GM23338 (cell line): ENCODE measurements at regions not wholly inside any gene's neighbourhood (a gene's known extent, or its start where the extent isn't known, plus 50 kb on each side); places are given as distances from the start of the nearest gene placed in this dataset.

Source experiments
- ATAC-seq: fragments of 200-7000 bp; cut with Tn5 transposase; 3 replicates; pipeline ENCODE4 v1.9.1; 2020
- DNase-seq: peaks from one replicate; pipeline ENCODE4 v3.0.0-alpha.2; 2015; ENCODE audit warnings: low spot score
- H2AFZ ChIP-seq: fragments of 200-600 bp; sonication (generic); 2 replicates; pipeline ENCODE4 v1.8.0; 2016; ENCODE audit warnings: antibody characterized with exemption, mild to moderate bottlenecking, moderate library complexity
- H3F3A ChIP-seq: fragments of 200-600 bp; sonication (generic); replicated peaks from 2 replicates; pipeline ENCODE4 v1.8.0; 2017; ENCODE audit warnings: antibody characterized with exemption, mixed run types, low read depth
- H3K27ac ChIP-seq: fragments of 200-600 bp; sonication (generic); 2 replicates; pipeline ENCODE4 v1.6.1; 2016; ENCODE audit warnings: low read depth
- H3K27me3 ChIP-seq: fragments of 200-600 bp; sonication (generic); 2 replicates; pipeline ENCODE4 v1.8.0; 2016; ENCODE audit warnings: mild to moderate bottlenecking, mixed run types, moderate library complexity; ENCODE audit not compliant: insufficient read depth
- H3K36me3 ChIP-seq: fragments of 200-600 bp; sonication (generic); 2 replicates; pipeline ENCODE4 v1.8.0; 2016; ENCODE audit warnings: mild to moderate bottlenecking; ENCODE audit not compliant: insufficient read depth
- H3K4me1 ChIP-seq: fragments of 200-600 bp; sonication (generic); 2 replicates; pipeline ENCODE4 v1.8.0; 2016; ENCODE audit warnings: mild to moderate bottlenecking, moderate library complexity; ENCODE audit not compliant: insufficient read depth
- H3K4me2 ChIP-seq: fragments of 200-600 bp; sonication (generic); 2 replicates; pipeline ENCODE4 v1.7.1; 2017; ENCODE audit warnings: mixed run types
- H3K4me3 ChIP-seq: fragments of 200-600 bp; sonication (generic); 2 replicates; pipeline ENCODE4 v1.6.1; 2016; ENCODE audit warnings: mixed run types
- H3K79me2 ChIP-seq: fragments of 200-600 bp; sonication (generic); replicated peaks from 2 replicates; pipeline ENCODE4 v1.8.0; 2017; ENCODE audit warnings: mild to moderate bottlenecking; ENCODE audit not compliant: insufficient read depth
- H3K9me2 ChIP-seq: fragments of 200-600 bp; sonication (generic); 2 replicates; pipeline ENCODE4 v1.8.0; 2017; ENCODE audit not compliant: insufficient read depth
- H4K20me1 ChIP-seq: fragments of 200-600 bp; sonication (generic); replicated peaks from 2 replicates; pipeline ENCODE4 v1.8.0; 2017; ENCODE audit warnings: mild to moderate bottlenecking; ENCODE audit not compliant: insufficient read depth
- H3K27ac Mint-ChIP-seq: 2 replicates; pipeline ENCODE4 v1.8.0; 2020; ENCODE audit warnings: inconsistent platforms, mild to moderate bottlenecking, moderate library complexity, mixed read lengths
- H3K27me3 Mint-ChIP-seq: 3 replicates; pipeline ENCODE4 v1.8.0; 2022; ENCODE audit warnings: low read depth, mild to moderate bottlenecking, moderate library complexity, mixed read lengths, inconsistent platforms; ENCODE audit not compliant: insufficient read depth, poor library complexity
- H3K36me3 Mint-ChIP-seq: 3 replicates; pipeline ENCODE4 v1.8.0; 2021; ENCODE audit warnings: low read depth, mild to moderate bottlenecking, inconsistent platforms, moderate library complexity, mixed read lengths
- H3K4me1 Mint-ChIP-seq: 3 replicates; pipeline ENCODE4 v1.8.0; 2020; ENCODE audit warnings: mild to moderate bottlenecking, inconsistent platforms, mixed read lengths
- H3K4me3 Mint-ChIP-seq: 3 replicates; pipeline ENCODE4 v1.8.0; 2021; ENCODE audit warnings: moderate library complexity, mild to moderate bottlenecking, inconsistent platforms, mixed read lengths
- H3K9me3 Mint-ChIP-seq: 3 replicates; pipeline ENCODE4 v1.8.0; 2020; ENCODE audit warnings: moderate library complexity, mild to moderate bottlenecking, inconsistent platforms, mixed read lengths
- CTCF ChIP-seq, 2 experiments: fragments of 200-600 bp in 1 of 2; sonication (generic) in 1 of 2; conservative IDR thresholded peaks; 2 replicates each; pipeline versions ENCODE4 v1.5.1 to v1.6.1; 2016 to 2017; ENCODE audit warnings: antibody characterized with exemption in 2 of 2, low read depth in 2 of 2, mild to moderate bottlenecking in 2 of 2, moderate library complexity in 1 of 2
- EZH2phosphoT487 ChIP-seq: fragments of 200-600 bp; sonication (generic); IDR thresholded peaks from one replicate; pipeline ENCODE4 v1.8.1; 2018; ENCODE audit warnings: antibody characterized with exemption; ENCODE audit not compliant: unreplicated experiment
- POLR2AphosphoS5 ChIP-seq: IDR thresholded peaks from 2 replicates; pipeline ENCODE4 v1.6.1; 2016; ENCODE audit warnings: antibody characterized with exemption, low read depth
- STAT1 ChIP-seq: IDR thresholded peaks from one replicate; pipeline ENCODE4 v1.6.1; 2016; ENCODE audit warnings: antibody characterized with exemption; ENCODE audit not compliant: unreplicated experiment
- ZNF114 ChIP-seq: fragments of 250-450 bp; sonication (Bioruptor Pico); IDR thresholded peaks from 2 replicates; pipeline ENCODE4 v1.5.0; 2020; ENCODE audit warnings: mild to moderate bottlenecking, moderate library complexity
- ZNF331 ChIP-seq: fragments of 250-450 bp; sonication (Bioruptor Pico); IDR thresholded peaks from 2 replicates; pipeline ENCODE4 v1.5.0; 2020; ENCODE audit warnings: low read depth, mild to moderate bottlenecking, moderate library complexity
- TF ChIP-seq, protein P1 (sequence below): fragments of 250-450 bp; sonication (Bioruptor Pico); IDR thresholded peaks from 2 replicates; pipeline ENCODE4 v1.5.0; 2020; ENCODE audit warnings: mild to moderate bottlenecking, moderate library complexity

- Mint-ChIP-seq H3K9me3 (no peaks in the 10 kb centered on the region), H3K27me3 (no peaks in the 10 kb centered on the region), H3K4me3 (no peak overlapping the region), H3K4me1 (no peaks in the 10 kb centered on the region), H3K27ac (no peak overlapping the region), H3K36me3 (no peaks in the 10 kb centered on the region)
- no peaks in the 10 kb centered on the region for H3K27me3 ChIP-seq
- H3K4me2 ChIP-seq: no peak overlapping the region
- H3K4me3 ChIP-seq: no peak overlapping the region
- H3K27ac ChIP-seq: no peak overlapping the region
- H3K79me2 ChIP-seq: no peaks in the 10 kb centered on the region
- H3K9me2 ChIP-seq: no peaks in the 10 kb centered on the region
- TF ChIP-seq EZH2phosphoT487 (no peak), CTCF (conservative IDR thresholded peaks at IDR 0.05; ENCODE audit: low read depth in 2 of 2) (no peak), ZNF331 (CRISPR knock-in tag) (no peak), ZNF114 (CRISPR knock-in tag) (no peak), STAT1 (no peak), POLR2AphosphoS5 (no peak)
- TF ChIP-seq, protein P1, sequence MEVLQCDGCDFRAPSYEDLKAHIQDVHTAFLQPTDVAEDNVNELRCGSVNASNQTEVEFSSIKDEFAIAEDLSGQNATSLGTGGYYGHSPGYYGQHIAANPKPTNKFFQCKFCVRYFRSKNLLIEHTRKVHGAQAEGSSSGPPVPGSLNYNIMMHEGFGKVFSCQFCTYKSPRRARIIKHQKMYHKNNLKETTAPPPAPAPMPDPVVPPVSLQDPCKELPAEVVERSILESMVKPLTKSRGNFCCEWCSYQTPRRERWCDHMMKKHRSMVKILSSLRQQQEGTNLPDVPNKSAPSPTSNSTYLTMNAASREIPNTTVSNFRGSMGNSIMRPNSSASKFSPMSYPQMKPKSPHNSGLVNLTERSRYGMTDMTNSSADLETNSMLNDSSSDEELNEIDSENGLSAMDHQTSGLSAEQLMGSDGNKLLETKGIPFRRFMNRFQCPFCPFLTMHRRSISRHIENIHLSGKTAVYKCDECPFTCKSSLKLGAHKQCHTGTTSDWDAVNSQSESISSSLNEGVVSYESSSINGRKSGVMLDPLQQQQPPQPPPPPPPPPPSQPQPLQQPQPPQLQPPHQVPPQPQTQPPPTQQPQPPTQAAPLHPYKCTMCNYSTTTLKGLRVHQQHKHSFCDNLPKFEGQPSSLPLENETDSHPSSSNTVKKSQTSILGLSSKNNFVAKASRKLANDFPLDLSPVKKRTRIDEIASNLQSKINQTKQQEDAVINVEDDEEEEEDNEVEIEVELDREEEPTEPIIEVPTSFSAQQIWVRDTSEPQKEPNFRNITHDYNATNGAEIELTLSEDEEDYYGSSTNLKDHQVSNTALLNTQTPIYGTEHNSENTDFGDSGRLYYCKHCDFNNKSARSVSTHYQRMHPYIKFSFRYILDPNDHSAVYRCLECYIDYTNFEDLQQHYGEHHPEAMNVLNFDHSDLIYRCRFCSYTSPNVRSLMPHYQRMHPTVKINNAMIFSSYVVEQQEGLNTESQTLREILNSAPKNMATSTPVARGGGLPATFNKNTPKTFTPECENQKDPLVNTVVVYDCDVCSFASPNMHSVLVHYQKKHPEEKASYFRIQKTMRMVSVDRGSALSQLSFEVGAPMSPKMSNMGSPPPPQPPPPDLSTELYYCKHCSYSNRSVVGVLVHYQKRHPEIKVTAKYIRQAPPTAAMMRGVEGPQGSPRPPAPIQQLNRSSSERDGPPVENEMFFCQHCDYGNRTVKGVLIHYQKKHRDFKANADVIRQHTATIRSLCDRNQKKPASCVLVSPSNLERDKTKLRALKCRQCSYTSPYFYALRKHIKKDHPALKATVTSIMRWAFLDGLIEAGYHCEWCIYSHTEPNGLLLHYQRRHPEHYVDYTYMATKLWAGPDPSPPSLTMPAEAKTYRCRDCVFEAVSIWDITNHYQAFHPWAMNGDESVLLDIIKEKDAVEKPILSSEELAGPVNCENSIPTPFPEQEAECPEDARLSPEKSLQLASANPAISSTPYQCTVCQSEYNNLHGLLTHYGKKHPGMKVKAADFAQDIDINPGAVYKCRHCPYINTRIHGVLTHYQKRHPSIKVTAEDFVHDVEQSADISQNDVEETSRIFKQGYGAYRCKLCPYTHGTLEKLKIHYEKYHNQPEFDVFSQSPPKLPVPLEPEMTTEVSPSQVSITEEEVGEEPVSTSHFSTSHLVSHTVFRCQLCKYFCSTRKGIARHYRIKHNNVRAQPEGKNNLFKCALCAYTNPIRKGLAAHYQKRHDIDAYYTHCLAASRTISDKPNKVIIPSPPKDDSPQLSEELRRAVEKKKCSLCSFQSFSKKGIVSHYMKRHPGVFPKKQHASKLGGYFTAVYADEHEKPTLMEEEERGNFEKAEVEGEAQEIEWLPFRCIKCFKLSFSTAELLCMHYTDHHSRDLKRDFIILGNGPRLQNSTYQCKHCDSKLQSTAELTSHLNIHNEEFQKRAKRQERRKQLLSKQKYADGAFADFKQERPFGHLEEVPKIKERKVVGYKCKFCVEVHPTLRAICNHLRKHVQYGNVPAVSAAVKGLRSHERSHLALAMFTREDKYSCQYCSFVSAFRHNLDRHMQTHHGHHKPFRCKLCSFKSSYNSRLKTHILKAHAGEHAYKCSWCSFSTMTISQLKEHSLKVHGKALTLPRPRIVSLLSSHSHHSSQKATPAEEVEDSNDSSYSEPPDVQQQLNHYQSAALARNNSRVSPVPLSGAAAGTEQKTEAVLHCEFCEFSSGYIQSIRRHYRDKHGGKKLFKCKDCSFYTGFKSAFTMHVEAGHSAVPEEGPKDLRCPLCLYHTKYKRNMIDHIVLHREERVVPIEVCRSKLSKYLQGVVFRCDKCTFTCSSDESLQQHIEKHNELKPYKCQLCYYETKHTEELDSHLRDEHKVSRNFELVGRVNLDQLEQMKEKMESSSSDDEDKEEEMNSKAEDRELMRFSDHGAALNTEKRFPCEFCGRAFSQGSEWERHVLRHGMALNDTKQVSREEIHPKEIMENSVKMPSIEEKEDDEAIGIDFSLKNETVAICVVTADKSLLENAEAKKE: no peak
- DNase-seq (no peak), ATAC-seq (no peak)
- no peak overlapping the region for H2AFZ ChIP-seq
- no peaks in the 10 kb centered on the region for H3K4me1 ChIP-seq
- H4K20me1 ChIP-seq: no peaks in the 10 kb centered on the region
- no peaks in the 10 kb centered on the region for H3K36me3 ChIP-seq
- H3F3A ChIP-seq: no peaks in the 10 kb centered on the region
Observed at GRCh38 chr18:28880856-28881255, 703.9 kb upstream of the CDH2 start.
